IPS DF 6.9 (cell line): ENCODE measurements at regions not wholly inside any gene's neighbourhood (a gene's known extent, or its start where the extent isn't known, plus 50 kb on each side); places are given as distances from the start of the nearest gene placed in this dataset.
A peak's percentile ranks its signal among the peaks of the same experiment; 100 is the strongest.

ENCODE experiments used
- DNase-seq: peaks from one replicate; pipeline ENCODE4 v3.0.0-alpha.2; 2013; ENCODE audit warnings: low read depth, low spot score
- H3K27ac ChIP-seq: one replicate; pipeline ENCODE4 v1.5.1; 2013; ENCODE audit warnings: low read length, control low read depth
- H3K27me3 ChIP-seq: 2 replicates; pipeline ENCODE4 v1.6.1; 2013; ENCODE audit warnings: mild to moderate bottlenecking, low read length; ENCODE audit not compliant: control insufficient read depth, insufficient read depth
- H3K36me3 ChIP-seq: 2 replicates; pipeline ENCODE4 v1.6.1; 2013; ENCODE audit warnings: low read length; ENCODE audit not compliant: control insufficient read depth, insufficient read depth
- H3K4me1 ChIP-seq: 2 replicates; pipeline ENCODE4 v1.6.1; 2013; ENCODE audit warnings: low read length; ENCODE audit not compliant: control insufficient read depth, insufficient read depth
- H3K4me3 ChIP-seq: 2 replicates; pipeline ENCODE4 v1.5.1; 2013; ENCODE audit warnings: mild to moderate bottlenecking, low read length
- H3K9me3 ChIP-seq: 2 replicates; pipeline ENCODE4 v1.6.1; 2013; ENCODE audit warnings: low read length, inconsistent platforms; ENCODE audit not compliant: control insufficient read depth, insufficient read depth
- WGBS: extraction: QIAGEN DNeasy Blood & Tissue Kit; methylation state at CpG from one replicate; pipeline ENCODE4 v1.1.7; 2013; ENCODE audit warnings: mixed read lengths, missing lambda C conversion rate; ENCODE audit not compliant: insufficient read length, insufficient coverage; 5-methylcytosine and 5-hydroxymethylcytosine counted together

DNA sequence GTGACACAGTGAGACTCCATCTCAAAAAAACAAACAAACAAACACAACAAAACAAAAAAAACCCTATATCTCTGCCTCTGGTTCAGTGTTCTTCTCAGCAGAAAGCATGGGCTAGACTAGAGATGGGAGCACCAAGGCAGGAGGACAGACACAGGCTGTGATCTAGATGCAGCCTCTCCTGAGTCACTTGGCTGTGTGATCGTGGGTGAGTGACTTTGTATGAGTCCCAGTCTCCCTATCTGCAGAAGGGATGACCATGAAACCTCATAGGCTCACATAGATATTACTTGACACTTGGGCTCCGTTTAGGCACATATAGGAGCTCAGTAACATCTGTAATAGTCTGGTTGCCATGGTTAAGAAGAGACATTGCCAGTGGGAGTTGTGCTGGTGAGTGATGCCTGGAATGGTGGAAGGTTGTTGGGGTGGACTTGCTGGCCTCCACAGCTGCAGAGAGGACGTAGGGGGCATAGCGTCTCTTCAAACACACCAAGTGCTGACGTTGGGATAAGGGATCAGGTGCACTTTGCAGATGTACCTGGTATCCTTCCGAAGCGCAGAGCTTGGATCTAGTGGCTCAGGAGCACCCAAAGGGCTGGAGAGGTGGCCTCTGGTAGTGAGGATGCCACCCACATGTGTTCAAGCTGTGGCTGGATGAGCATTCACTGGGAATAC lies 318.9 kb upstream of the HS6ST1 start:
- H3K36me3 ChIP-seq: no peaks in the 10 kb centered on the region
- DNase-seq: no peak
- no peaks in the 10 kb centered on the region for H3K9me3 ChIP-seq
- H3K4me3 ChIP-seq: no peak overlapping the region
- peaks cover 12% of the 10 kb centered on the region for H3K4me1 ChIP-seq
- H3K27ac ChIP-seq: peak overlapping the region; percentile 14
- H3K27me3 ChIP-seq: no peaks in the 10 kb centered on the region
- WGBS: no CpG with 5 or more reads among the region's 7 CpGs

- DNase-seq: peak; percentile 96
- H3K27ac ChIP-seq: peak overlapping the region; percentile 14
- H3K4me1 ChIP-seq: peaks cover 15% of the 10 kb centered on the region
- WGBS: no CpG with 5 or more reads among the region's 12 CpGs
- H3K4me3 ChIP-seq: no peak overlapping the region
- no peaks in the 10 kb centered on the region for H3K9me3 ChIP-seq
- no peaks in the 10 kb centered on the region for H3K36me3 ChIP-seq
- no peaks in the 10 kb centered on the region for H3K27me3 ChIP-seq
Observed at GRCh38 chr2:128638341-128639119, 319.9 kb upstream of the HS6ST1 start.

DNA sequence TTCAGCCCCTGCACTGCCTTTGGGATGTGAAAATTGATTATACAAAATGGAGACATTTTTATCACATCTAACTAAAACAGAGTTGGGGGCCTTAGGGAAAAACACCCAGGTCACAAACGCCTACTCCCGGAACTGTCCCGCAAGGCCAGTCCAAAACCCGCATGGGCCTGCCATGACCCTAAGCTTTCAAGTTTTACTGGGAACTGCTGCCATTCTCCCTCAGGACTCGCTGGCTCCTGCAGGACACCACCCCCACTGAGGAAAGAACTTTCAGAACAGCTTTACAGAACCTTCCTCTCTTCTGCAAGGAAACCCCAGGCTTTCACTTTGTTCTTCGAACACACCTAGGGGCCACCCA lies 320.4 kb upstream of the HS6ST1 start:
- Histone ChIP-seq H3K27me3 (no peaks in the 10 kb centered on the region), H3K4me1 (peaks cover 19% of the 10 kb centered on the region), H3K36me3 (no peaks in the 10 kb centered on the region), H3K4me3 (no peak overlapping the region), H3K27ac (no peak overlapping the region), H3K9me3 (no peaks in the 10 kb centered on the region)
- no peak for DNase-seq
- WGBS: no CpG with 5 or more reads among the region's 6 CpGs

GRCh38 chr2:128639693-128640092 lies 321.0 kb upstream of the HS6ST1 start:
- WGBS: no CpG with 5 or more reads among the region's 11 CpGs
- H3K4me3 ChIP-seq: no peak overlapping the region

DNA sequence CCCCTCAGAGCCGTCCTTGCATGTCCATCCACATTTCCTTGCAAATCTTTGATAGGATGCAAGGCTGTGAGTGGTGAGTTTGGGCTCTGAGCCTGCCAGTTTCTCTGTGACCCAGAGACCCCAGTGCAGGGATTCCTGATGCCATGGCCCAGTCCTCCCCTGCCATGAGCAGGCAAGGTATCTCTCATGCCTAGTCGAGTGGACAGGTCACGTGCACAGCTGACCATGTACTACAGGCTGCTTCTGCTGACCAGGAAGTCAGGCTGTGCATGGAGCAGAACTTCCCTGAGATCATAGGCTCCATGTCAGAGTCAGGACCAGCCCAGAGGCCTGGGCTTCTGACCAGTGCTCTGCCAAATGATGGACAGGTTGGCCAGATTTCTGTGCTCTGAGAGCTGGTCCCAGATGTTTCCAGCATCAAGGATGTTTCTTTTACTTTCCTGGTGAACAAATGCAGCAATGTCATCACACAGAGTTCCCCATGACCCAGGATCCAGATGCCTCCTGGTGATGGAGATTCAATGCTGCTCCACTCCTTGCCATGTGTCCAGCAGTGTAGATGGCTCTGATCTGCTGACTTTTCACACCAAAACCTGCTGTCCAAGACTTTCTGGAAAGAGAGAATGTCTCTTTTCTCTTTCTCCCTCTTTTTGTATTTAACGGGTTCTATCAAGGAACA lies 321.6 kb upstream of the HS6ST1 start:
- Histone ChIP-seq H3K4me3 (no peak overlapping the region), H3K27ac (no peak overlapping the region), H3K27me3 (no peaks in the 10 kb centered on the region), H3K9me3 (no peaks in the 10 kb centered on the region), H3K4me1 (peaks cover 19% of the 10 kb centered on the region), H3K36me3 (no peaks in the 10 kb centered on the region)
- WGBS: no CpG with 5 or more reads among the region's 4 CpGs
- no peak for DNase-seq

More at GRCh38 chr2:128639693-128640092, 321.0 kb upstream of the HS6ST1 start:
- peaks cover 19% of the 10 kb centered on the region for H3K4me1 ChIP-seq
- peak overlapping the region; percentile 37 for H3K27ac ChIP-seq
- H3K9me3 ChIP-seq: no peaks in the 10 kb centered on the region
- H3K36me3 ChIP-seq: no peaks in the 10 kb centered on the region
- H3K27me3 ChIP-seq: no peaks in the 10 kb centered on the region
- no peak for DNase-seq

- H3K9me3 ChIP-seq: no peaks in the 10 kb centered on the region
- H3K4me3 ChIP-seq: no peak overlapping the region
- WGBS: no CpG with 5 or more reads among the region's 6 CpGs
- DNase-seq: no peak
- peaks cover 23% of the 10 kb centered on the region for H3K4me1 ChIP-seq
- H3K27ac ChIP-seq: no peak overlapping the region
- no peaks in the 10 kb centered on the region for H3K36me3 ChIP-seq
- H3K27me3 ChIP-seq: no peaks in the 10 kb centered on the region
Observed at GRCh38 chr2:128640845-128641360, 322.2 kb upstream of the HS6ST1 start.

DNA sequence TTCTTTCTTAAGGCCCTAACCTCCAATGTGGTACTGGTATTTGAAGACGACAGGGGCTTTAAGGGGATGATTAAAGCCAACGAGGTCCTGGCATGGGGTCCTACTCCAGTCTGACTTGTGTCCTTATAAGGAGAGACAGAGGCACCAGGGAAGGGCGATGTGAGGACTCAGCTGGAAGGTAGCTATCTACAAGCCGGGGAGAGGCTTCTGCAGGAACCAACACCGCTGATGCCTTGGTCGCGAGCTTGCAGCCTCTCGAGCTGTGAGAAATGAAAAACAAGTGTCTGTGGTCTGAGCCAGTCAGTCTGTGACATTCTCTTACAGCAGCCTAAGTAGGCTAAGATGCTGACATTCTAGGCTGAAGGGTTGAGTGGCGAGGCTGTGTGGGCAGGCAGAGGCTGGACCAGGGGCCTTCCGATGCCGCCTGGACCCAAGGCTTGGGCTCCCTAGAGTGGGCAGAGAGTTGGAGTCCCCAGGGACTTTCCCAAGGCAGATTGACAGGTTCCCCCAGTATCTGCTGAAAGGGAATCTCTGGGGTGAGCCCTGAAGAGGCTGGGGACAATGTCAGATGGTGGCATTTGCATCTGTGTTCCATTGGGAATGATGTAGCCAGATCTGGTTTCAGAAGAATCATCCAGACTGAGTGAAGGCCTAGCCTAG lies 322.9 kb upstream of the HS6ST1 start:
- Histone ChIP-seq H3K27me3 (no peaks in the 10 kb centered on the region), H3K4me3 (no peak overlapping the region), H3K9me3 (no peaks in the 10 kb centered on the region), H3K36me3 (no peaks in the 10 kb centered on the region), H3K4me1 (peaks cover 23% of the 10 kb centered on the region), H3K27ac (no peak overlapping the region)
- WGBS: no CpG with 5 or more reads among the region's 11 CpGs
- DNase-seq: no peak

DNA sequence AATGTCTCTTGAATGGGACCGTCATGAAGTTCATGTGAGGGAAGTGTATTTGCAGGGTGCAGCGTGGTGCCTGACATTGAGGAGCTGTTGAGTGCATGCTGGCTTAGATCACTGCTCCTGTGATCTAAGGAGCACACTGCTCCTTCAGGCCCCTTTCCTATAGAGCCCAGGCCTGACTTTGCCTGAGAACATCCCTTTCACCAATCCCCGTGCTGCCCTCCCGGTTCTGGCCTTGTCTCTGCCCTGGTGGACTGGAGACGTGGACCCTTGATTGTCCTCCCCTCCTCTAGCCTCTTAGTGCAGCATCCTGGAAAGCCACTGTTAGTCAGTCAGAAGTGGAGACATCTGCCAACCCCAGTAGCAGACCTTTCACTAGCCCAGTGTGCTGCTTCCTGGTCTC lies 323.6 kb upstream of the HS6ST1 start:
- H3K9me3 ChIP-seq: no peaks in the 10 kb centered on the region
- no peaks in the 10 kb centered on the region for H3K36me3 ChIP-seq
- WGBS: no CpG with 5 or more reads among the region's 5 CpGs
- H3K4me3 ChIP-seq: no peak overlapping the region
- H3K4me1 ChIP-seq: peaks cover 20% of the 10 kb centered on the region
- DNase-seq: no peak
- H3K27ac ChIP-seq: no peak overlapping the region
- no peaks in the 10 kb centered on the region for H3K27me3 ChIP-seq

DNA sequence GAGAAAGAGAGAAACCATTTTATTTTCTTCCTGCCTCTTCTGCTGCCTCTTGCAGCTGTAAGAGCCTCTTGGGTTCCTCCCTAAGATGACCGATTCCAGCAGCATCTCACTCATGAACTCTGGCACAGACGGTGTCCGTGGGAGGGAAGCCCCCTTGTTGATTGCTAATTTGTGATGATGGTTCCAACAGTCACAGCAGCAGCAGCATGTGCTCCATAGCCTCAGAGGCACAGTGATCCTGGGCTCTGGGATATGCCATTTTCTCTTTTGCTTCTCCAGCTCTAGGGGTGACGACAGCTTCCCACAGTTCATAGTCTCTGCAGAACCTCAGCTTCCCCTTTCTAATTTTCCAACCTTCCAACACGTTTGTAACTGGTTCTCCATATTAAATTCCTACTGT lies 324.2 kb upstream of the HS6ST1 start:
- H3K36me3 ChIP-seq: no peaks in the 10 kb centered on the region
- WGBS: no CpG with 5 or more reads among the region's 5 CpGs
- H3K27me3 ChIP-seq: no peaks in the 10 kb centered on the region
- H3K4me1 ChIP-seq: peaks cover 19% of the 10 kb centered on the region
- no peak for DNase-seq
- no peaks in the 10 kb centered on the region for H3K9me3 ChIP-seq
- no peak overlapping the region for H3K27ac ChIP-seq
- H3K4me3 ChIP-seq: no peak overlapping the region
